HG03457 (cell line): ENCODE measurements at regions not wholly inside any gene's neighbourhood (a gene's known extent, or its start where the extent isn't known, plus 50 kb on each side); places are given as distances from the start of the nearest gene placed in this dataset.

Experiments used
- ATAC-seq: cut with Tn5 transposase; IDR thresholded peaks from one replicate; pipeline ENCODE4 v1.9.1; 2021; ENCODE audit warnings: moderate number of reproducible peaks; ENCODE audit not compliant: unreplicated experiment

GRCh38 chr10:64067009-64067606 is 545.9 kb downstream of the REEP3 start:
- ATAC-seq = no peak

DNA sequence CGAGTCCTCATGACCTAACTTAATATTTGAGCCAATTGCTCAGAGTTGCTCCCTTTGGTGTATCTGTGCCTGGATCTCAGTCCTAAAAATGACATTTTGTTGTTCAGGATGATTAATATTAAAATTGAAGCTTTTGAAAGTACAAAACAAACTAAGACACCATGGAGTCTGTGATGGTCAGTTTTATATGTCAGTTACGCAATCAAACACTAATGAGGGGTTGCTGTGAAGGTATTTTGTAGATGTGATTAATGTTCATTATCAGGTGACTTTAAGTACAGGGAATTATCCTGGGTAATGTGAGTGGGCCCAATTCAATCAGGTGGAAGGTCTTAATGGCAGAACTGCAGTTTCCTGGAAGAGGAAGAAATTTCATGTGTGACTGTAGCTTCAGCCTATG is 546.7 kb downstream of the REEP3 start:
- ATAC-seq = no peak

GRCh38 chr10:64070241-64070640 is 549.0 kb downstream of the REEP3 start:
- ATAC-seq = no peak

DNA sequence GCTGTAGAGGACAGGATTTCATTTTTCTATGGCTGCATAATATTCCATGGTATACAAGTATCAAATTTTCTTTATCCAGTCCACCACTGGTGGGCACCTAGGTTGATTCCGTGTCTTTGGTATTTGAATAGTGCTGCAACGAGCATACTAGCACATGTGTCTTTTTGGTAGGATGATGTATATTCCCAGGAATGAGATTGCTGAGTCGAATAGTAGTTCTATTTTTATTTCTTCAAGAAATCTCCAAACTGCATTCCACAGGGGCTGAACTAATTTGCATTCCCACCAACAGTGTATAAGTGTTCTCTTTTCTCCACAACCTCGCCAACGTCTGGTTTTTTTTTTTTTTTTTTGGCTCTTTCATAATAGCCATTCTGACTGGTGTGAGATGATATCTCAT is 550.0 kb downstream of the REEP3 start:
- no peak for ATAC-seq

- ATAC-seq = no peak
Measured at GRCh38 chr10:64075604-64076003, 554.4 kb downstream of the REEP3 start.

DNA sequence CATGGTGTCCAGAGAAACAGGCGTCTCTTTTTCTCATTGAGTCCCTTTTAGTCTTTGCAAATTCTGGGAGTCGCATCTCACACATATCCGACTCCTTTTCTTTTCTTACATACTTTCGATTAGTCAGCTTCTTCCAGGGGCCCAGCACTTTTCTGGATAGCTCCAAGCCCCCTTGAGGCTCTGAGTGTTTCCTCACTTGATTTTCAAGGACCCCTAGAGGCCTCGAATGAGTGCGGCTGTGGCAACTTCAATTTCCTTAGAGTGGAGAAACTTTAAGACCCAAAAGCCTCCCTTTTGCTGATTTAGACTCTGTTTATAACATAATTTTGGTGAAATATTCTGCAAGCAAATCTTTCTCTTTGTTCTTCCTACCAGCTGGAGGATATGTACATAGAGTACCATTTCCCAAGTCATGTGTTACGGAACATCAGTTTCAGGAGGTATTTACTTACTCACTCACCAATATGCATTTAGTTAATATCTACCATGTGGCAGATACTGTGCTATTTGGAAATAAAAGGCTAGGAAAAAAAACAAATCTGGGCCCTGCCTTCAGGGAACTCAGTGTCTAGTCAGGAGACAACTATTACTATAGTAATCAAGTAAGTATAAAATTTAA is 555.2 kb downstream of the REEP3 start:
- no peak for ATAC-seq

GRCh38 chr10:64079341-64079740 is 558.1 kb downstream of the REEP3 start:
- ATAC-seq = no peak

- ATAC-seq = no peak
Measured at GRCh38 chr10:64080071-64080470, 558.9 kb downstream of the REEP3 start.

DNA sequence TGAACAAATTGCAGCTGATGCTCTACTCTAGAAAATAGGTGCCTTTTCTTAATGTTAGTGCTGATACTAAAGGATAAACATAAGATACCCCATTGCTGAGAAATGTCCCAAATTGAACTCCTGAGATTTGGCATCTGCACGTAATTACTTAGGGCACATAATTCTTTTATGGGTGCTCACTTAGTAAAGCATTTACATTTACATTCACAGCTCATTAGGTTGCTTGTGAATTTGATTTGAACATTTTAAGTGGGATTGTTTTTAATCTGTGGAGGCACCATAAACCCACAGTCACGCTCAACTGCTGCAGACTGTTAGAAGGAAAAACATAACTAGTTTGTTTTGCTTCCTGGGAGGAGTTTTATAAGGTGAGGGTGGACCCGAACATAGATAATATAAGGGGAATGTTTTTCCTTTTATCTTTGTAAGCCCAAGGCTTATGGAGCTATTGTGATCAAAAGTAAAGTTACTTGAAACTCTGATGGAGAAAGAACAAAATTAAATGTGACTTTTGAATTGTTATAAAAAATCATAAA is 560.8 kb downstream of the REEP3 start:
- ATAC-seq = no peak

DNA sequence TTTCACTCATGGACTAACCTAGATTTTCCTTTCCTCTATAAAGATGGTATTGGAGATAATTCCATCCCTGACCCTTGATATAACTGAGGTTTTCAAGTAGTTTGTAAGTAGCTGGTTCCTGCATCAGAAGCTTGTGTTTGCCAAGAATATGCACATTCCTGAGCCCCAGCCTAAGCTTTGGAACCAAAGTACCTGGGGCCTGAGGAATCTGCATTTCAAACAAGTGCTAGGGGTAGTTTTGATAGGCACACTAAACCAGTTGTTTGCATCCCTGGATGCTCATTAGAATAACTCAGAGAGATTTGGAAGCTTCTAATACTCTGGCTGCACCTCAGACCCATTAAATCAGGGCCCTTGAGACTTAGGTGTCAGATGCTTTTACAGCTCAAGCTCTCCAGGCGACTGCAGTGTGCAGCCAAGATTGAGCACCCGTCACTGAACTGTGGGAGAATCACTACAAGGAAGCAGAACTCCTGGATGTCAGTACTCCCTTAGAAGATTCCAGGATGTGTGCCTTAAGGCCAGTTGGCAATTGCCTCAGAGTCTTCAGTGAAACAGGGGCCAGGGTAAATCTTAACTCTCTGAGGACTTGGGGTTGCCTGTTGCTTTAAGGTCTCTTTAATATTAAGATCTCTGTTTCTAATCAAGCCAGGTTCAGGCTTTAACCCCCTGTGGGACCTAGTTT is 565.0 kb downstream of the REEP3 start:
- ATAC-seq = no peak

GRCh38 chr10:64089648-64090047 is 568.4 kb downstream of the REEP3 start:
- ATAC-seq = no peak

DNA sequence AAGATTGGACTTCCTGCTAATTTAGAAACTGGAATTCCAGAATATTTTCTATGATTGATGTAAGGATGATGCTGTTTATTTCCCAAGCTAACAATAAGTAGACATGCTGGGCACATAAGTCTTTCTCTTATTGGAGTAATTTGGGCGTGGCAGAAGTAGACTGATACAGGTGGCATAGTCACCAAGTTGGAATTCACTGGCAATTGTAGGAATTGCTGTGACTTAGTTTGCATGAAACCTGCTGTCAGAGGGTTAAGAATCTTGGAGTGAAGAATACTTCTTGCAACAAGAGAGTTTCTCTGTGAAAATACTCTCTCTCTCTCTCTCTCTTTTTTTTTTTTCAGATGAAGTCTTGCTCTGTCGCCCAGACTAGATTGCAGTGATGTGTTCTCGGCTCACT is 569.7 kb downstream of the REEP3 start:
- ATAC-seq = no peak

DNA sequence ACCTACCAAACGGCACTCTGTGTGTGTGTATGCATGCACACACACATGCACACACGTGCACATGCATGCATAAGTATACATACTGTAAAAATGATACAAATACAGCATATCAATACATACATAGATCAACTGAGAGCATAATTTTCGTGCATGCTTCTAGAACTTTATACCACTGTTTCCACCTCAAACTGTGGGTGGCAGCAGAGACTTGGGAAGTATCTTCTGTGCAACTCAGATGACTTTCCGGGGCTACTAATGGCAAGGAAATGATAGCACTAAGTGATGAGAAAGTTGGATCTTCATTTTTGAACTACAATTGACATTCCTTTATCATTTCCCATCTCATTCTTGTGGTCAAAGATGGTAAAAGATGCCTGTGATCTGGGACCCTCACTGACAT is 570.7 kb downstream of the REEP3 start:
- ATAC-seq = no peak

- ATAC-seq = no peak
Measured at GRCh38 chr10:64093304-64093703, 572.1 kb downstream of the REEP3 start.

DNA sequence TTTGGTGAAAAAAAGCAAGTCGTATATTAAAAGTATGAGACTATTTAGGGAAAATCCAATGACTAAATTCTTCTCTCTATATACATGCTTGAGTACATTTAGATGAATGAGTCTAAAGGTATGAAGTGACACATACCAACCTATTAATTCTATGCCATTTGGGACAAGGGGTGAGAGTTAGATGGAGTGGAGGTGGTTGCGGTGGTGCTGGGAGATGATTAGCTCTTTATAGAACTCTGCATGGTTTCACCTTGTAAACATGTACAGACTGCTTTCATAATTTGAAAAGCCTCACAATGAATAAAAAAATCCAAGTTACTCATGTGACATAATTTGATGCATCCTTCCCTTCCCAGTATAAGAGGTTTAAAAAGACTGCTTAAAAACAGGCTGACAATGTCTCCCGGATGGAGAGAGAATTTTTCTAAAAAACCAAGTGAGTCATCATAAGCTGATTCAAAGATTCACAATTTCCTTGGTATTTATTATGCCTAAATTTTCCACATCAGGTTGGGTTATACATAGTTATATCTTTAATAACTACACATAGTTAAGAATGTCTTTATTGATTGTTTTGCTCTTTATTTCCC is 572.8 kb downstream of the REEP3 start:
- no peak for ATAC-seq

GRCh38 chr10:64096941-64097340 is 575.7 kb downstream of the REEP3 start:
- ATAC-seq = no peak

DNA sequence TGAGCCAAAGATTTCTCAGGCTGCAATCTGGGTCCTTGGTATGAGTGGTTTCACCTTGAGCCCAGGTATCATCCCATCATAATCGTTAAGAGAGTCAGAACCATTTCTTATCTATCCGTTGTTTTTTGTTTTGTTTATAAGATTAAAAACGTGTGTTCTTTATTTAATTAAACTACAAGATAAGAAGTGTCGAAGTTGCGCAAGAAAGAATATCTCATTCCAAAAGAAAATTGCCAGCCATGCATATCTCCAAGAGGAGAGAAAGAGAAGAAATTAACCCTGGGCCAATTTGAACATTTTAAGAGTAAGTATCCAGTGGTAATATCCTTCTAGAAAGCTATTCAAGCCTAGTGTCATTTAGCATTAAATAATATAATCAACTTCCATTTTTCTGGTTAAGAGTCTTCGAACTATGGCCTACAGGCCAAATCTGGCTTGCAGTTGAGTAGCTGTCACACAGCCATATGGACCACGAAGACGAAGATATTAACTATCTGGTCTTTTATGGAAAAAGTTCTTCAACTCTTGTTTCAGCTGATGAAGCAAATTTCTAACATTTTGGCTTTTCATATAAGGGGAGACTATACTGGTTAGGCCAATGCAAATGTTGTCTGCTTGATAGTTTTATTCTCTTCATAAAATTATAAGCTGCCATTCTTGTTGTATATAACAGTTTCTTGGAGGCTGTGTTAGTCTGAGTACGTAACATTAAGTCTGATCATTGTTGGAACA is 576.4 kb downstream of the REEP3 start:
- no peak for ATAC-seq

GRCh38 chr10:64098994-64099393 is 577.8 kb downstream of the REEP3 start:
- ATAC-seq = no peak

- ATAC-seq = no peak
Measured at GRCh38 chr10:64101606-64102263, 580.5 kb downstream of the REEP3 start.

DNA sequence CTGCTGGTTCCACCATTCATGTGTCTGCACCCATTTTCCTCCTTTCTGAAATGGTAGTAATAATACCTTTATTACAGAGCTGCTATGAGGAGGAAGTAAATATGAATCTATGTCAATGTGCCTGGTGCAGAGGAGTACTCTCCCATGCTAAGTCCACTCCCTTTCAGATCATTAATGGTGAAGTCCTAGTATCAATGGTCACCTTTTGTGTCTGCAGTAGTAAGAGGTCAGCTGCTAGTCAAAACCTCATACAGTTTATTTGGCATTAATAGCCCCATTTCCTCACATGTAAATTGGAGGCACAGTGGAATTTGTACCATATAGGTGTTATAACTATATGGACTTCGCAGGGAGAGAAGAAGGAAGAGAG is 581.0 kb downstream of the REEP3 start:
- ATAC-seq = no peak

DNA sequence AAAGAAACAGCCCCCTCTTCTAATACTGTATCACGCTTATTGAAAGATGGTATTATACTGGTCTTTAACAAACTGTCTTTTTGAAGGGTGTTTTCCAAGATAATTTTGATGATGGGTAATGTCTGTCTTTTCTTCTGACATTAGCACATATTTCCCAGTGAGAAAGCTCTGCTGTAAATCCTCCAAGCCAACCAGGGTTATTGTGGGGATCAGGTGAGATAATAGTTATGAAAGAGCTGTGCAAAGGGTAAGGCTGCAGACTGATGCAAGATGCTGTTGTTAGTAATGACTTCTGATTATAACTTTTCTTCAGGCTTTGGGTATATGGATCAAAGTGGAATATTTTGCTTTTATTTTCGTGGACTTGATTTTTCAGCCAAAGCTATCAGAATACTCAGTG is 581.7 kb downstream of the REEP3 start:
- no peak for ATAC-seq
